Kasumi-1 (cell line): ENCODE measurements at regions not wholly inside any gene's neighbourhood (a gene's known extent, or its start where the extent isn't known, plus 50 kb on each side); places are given as distances from the start of the nearest gene placed in this dataset.

Source experiments
- DNase-seq, 2 experiments: peaks; one replicate each; lab custom pipeline; 2025; lab: John Stamatoyannopoulos, UW

GRCh38 chr5:88396751-88397281, 128.2 kb upstream of the TMEM161B start:
- no peak for DNase-seq

DNA sequence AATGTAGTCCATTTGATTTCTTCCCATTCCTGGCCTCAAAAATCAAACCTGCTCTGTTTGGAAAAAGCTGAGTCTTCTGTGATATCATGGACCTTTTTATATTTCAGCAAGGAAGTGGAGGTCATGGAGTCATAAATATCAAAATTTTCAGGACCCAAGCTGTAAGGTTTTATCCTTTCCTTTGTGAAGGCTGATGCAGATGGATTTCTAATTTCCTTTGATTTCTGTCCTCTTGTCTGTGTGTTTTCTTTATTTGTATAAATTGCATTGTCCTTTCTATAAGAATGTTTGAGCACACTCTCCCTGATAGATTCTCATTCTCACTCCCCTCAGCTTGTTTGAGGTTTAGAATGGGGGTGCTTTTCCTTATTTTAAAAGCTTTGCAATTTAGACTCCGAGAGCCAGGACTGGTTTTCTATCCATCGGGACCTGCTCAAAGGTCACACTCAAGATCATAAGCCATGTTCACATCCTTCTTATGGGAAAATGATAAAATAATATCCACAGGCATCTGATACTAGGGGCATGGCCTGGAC, 127.4 kb upstream of the TMEM161B start:
- DNase-seq, result no peak

DNA sequence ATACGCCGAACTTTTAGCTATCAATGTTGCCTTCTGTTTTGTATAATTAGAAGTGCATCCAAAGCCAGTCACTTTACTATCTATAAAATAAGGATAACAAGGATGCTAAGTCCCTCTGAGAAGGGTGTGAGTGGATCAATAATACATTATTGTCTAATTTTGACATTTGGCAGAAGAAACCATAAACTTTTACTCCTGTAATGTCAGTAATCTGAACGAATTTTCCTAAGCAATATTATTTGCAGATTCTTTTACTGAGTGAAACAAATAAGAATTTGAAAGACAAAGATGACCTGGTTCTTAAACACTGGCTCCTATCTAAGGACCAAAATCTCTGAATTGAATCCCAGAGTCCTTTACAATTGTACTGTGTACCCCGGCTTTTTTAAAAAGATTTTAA, 126.6 kb upstream of the TMEM161B start:
- no peak for DNase-seq

- no peak for DNase-seq
These were observed 126.0 kb upstream of the TMEM161B start for GRCh38 chr5:88394536-88395175.

GRCh38 chr5:88393716-88394535, 125.3 kb upstream of the TMEM161B start:
- DNase-seq, result no peak

- no peak for DNase-seq
These were observed 124.4 kb upstream of the TMEM161B start for GRCh38 chr5:88393042-88393441.

- DNase-seq, result no peak
These were observed 123.3 kb upstream of the TMEM161B start for GRCh38 chr5:88391991-88392390.

DNA sequence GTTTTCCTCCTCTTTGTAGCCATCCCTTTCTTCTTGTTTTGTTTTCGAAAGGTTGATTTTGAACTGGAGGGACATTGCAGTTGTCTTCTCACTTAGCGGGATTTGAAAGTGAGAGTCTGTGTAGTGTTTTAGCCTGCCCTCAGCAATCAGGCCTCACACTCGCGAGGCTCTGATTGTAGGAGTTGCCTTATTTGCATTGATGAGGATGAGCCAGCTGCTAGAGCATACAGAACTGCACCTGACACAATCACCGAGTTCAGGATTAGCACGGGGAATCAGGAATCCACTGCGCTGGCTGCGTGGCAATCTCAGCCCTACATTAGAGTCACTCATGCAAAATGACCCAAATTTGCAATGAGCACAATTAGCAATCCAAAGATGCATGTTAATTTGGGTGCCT, 122.5 kb upstream of the TMEM161B start:
- no peak for DNase-seq

- no peak for DNase-seq
These were observed 121.8 kb upstream of the TMEM161B start for GRCh38 chr5:88390481-88390880.

DNA sequence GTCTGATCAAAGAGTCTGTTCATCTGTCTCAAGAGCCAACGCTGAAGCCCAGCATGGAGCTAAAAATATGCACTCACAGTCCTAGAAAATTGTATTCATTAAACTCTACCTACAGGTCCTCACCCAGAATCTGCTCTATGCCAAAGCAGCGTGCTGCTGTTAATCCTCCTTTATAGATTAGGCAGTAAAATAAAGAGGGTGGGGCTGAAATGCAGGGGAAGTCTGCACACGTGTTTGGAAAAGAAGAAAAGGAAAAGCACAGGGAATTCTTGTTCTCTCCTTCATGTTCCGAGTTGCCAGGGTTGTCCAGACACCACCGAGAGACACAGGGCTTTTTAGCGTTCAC, 121.4 kb upstream of the TMEM161B start:
- DNase-seq, result no peak

DNA sequence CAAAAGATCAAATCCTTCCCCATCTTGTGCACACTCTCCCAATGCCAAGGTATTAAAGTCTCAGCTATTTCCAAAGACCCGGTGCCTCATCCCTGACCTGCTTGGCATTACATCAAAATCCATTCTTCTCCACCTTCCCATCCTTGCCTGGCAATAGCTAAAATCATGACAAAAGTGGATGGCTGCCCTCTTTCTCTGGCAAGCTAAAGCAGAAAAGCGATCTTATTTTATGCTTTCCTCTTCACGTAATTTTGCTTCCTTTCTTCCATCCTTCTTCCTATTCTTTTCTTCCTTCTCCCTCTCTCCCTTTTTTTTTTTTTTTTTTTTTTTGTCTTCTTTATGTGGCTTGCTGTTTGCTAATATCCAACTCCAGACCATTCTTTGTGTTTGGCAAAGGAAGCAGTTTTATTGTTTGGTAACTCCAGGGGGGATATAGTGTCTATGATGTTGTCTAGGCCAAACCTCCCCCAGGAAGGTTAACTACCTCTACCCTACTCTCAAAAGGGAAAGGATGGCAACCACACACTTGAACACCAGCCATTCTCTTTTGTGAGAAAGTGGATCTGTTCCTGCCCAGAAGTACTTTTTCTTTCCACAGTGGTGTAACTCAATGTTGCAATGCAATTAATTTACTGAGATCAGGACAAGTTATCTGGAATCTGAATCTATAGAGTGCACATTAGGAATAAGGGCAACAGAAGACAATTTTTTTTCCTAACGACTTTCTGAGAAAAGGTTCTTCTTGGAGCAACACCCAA, 120.9 kb upstream of the TMEM161B start:
- DNase-seq, result no peak

- no peak for DNase-seq
These were observed 120.1 kb upstream of the TMEM161B start for GRCh38 chr5:88388476-88389337.

DNA sequence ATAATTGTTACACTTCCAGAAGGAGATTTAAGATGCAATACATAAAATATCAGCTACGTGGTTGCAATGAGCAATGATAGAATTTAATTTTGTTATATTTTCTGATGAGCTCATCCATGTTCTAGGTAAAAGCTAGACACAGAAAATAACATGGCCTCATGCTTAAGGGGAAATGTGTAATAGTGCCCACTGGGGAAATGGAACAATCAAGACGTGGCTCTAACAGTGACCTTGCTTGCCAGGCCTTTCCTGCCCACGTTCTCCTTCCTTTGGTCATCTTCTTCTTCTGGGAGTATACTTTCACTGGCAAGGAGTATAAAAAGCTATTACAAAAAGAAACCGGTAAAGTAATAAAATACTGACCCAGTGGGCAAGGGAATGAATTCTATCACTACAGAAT, 116.2 kb upstream of the TMEM161B start:
- DNase-seq, result no peak

- no peak for DNase-seq
These were observed 111.7 kb upstream of the TMEM161B start for GRCh38 chr5:88380332-88380731.

DNA sequence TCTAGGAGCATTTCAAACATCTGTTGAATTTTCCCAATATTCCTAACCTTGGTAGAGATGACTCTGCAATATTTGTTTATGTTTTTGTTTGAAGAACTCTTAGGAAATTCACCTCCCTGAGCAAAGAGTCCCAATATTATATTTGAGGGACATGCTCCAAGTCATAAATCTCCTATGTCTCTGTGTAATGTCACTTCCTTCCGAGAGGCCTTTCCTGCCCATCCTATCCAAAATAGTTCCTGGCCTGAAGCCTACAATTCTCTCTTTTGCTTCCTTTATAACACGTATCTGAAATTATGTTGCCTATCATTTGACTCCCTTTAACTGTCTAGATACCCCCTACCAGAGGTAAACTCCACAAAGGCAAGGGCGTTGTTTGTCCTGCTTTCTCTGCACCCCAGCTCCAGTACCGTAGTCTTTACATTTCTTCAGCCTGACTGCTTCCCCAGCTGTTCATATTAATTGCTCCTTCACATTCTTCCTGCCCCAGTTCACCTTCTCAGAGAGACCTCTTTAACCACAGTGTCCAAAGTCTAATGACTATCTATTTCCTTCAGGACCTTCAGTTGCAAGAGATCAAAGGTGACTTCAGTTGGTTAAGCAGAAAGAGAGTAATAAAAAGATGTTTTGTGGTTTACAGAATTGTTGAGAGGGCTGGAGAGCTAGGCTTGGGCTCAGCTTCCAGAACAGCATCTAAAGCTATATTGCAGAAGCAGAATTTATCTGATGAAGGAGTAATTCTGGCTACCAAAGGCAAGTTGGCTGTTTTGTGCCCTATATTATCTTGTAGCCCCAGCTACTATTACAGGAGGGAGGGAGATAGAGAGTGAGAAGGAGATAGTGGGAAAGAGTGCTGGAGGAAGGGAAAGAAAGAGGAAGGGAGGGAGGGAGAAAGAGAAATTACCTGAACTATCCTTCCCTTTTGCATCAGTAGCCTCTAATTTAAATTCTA, 109.3 kb upstream of the TMEM161B start:
- peak; percentile 37 to 42 for DNase-seq

GRCh38 chr5:88377240-88377639, 108.6 kb upstream of the TMEM161B start:
- DNase-seq, result no peak

GRCh38 chr5:88376728-88377127, 108.1 kb upstream of the TMEM161B start:
- no peak for DNase-seq

DNA sequence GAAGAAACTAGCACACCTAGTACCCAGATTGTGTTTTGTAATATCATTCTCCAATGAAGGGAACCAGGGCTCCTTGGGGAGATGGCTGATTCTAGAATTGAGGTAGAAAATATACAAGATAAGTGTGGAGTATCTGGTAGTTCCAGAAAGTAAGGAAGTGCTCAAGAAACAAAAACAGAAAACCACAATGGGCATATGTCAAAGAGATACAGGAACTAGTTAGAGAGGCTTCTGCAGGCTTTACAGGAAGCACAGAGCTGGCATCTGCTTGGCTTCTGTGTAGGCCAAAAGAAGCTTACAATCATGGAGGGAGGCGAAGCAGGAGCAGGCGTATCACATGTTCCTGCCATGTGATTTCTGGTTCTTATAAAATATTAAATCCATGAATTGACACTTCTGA, 105.7 kb upstream of the TMEM161B start:
- DNase-seq, result peak; percentile 92 to 93

DNA sequence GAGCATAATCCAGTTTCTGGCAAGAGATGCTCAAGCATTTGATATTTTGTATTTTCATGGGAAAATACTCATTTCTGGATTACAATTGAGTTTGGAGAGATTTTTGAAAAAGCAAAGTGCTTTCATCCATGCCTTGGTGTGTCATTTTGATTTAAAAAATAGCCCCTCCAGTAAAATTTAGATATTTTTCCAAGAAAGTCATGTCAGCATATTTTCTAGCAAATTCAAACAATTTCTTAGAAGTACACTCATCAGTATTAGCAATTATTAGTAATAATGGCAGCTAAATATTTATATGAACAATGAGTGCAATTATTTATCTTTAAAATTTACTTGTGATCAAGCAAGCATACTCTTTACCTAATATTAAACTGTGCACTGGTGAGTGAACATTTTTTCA, 102.2 kb upstream of the TMEM161B start:
- DNase-seq, result no peak

DNA sequence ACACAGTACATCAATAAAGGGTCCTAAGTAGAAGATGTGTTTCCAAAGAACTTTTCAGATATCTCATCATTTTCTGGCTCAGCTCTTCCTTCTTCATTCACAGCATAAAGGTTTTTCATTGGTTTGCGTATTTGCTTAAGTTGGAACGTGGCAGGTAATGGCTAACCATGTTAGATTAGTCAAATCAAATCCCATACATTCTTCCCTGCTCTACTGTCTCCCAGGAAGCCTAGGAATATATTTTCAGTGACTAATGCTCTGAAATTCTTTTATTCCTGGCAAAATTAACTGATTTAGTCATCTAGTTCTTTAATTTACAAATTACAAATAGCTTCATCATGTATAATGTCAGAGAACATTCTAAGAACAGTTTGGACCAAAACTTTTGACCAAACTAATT, 99.6 kb upstream of the TMEM161B start:
- no peak for DNase-seq
